Left ventricle myocardium inferior (tissue), 1 donor: ENCODE measurements at regions not wholly inside any gene's neighbourhood (a gene's known extent, or its start where the extent isn't known, plus 50 kb on each side); places are given as distances from the start of the nearest gene placed in this dataset.

ENCODE experiments used
- DNase-seq: peaks from one replicate; pipeline ENCODE4 v3.0.0-alpha.2; 2020
- H3K27ac ChIP-seq: fragments of 200-600 bp; replicated peaks from 2 replicates; pipeline ENCODE4 v1.8.0; 2021
- H3K27me3 ChIP-seq: fragments of 200-600 bp; 2 replicates; pipeline ENCODE4 v1.8.0; 2021; ENCODE audit warnings: low read depth
- H3K36me3 ChIP-seq: fragments of 200-600 bp; 2 replicates; pipeline ENCODE4 v1.8.0; 2021
- H3K4me1 ChIP-seq: fragments of 200-600 bp; 2 replicates; pipeline ENCODE4 v1.8.0; 2021
- H3K4me3 ChIP-seq: fragments of 200-600 bp; 2 replicates; pipeline ENCODE4 v1.8.0; 2021; ENCODE audit warnings: mild to moderate bottlenecking, moderate library complexity
- H3K9me3 ChIP-seq: fragments of 200-600 bp; replicated peaks from 2 replicates; pipeline ENCODE4 v1.8.0; 2021
- CTCF ChIP-seq: fragments of 200-600 bp; IDR thresholded peaks from 2 replicates; pipeline ENCODE4 v1.8.0; 2021; ENCODE audit warnings: antibody characterized with exemption, mild to moderate bottlenecking, borderline replicate concordance
- intact Hi-C: fragments of 100-400 bp; cut with micrococcal nuclease; formaldehyde crosslinking; loops from one replicate; pipeline ENCODE4 v1.11.0; 2022
- donor health status: DM: no; HTN: yes; CAD: no; lungs with severe emphysema.

GRCh38 chr10:130435961-130436360 lies 299.8 kb downstream of the GLRX3 start:
- H3K27ac ChIP-seq: no peak overlapping the region
- H3K4me1 ChIP-seq: no peaks in the 10 kb centered on the region
- no peaks in the 10 kb centered on the region for H3K9me3 ChIP-seq
- H3K27me3 ChIP-seq: peaks cover 42% of the 10 kb centered on the region
- intact Hi-C loops: no loop called here
- DNase-seq: no peak
- TF ChIP-seq CTCF: no peak
- no peak overlapping the region for H3K4me3 ChIP-seq
- H3K36me3 ChIP-seq: no peaks in the 10 kb centered on the region

- Histone ChIP-seq H3K27ac (no peak overlapping the region), H3K4me3 (no peak overlapping the region), H3K36me3 (no peaks in the 10 kb centered on the region), H3K27me3 (peaks cover 56% of the 10 kb centered on the region), H3K4me1 (no peaks in the 10 kb centered on the region), H3K9me3 (no peaks in the 10 kb centered on the region)
- intact Hi-C loops: no loop called here
- no peak for DNase-seq
- no peak for TF ChIP-seq CTCF
These were observed 302.7 kb downstream of the GLRX3 start for GRCh38 chr10:130438861-130439260.

- no peak overlapping the region for H3K27ac ChIP-seq
- H3K36me3 ChIP-seq: no peaks in the 10 kb centered on the region
- no peaks in the 10 kb centered on the region for H3K4me1 ChIP-seq
- no peak for DNase-seq
- no peaks in the 10 kb centered on the region for H3K9me3 ChIP-seq
- peaks cover 64% of the 10 kb centered on the region for H3K27me3 ChIP-seq
- TF ChIP-seq CTCF: no peak
- intact Hi-C loops: no loop called here
- H3K4me3 ChIP-seq: no peak overlapping the region
These were observed 303.6 kb downstream of the GLRX3 start for GRCh38 chr10:130439766-130440165.

DNA sequence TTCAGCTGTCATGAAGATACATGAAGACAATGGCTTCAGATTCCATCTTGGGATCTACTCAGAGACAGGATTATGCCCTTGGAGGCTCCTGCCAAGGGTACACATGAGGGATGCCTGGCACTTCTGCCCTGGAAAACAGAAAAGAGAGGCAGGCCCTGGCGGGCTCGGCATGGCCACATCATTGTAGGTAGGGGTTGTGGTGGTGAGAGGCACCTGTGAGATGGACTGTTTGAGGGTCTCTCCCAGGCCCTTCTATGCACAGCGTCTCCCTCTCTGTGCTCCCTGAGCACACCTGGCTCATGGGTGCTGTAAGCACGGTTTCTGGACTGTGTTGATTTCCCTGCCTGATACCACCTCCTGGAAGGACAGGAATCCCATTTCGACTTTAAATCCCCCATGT lies 304.3 kb downstream of the GLRX3 start:
- intact Hi-C loops: no loop called here
- no peaks in the 10 kb centered on the region for H3K4me1 ChIP-seq
- no peak for TF ChIP-seq CTCF
- H3K27ac ChIP-seq: no peak overlapping the region
- no peaks in the 10 kb centered on the region for H3K9me3 ChIP-seq
- H3K36me3 ChIP-seq: no peaks in the 10 kb centered on the region
- DNase-seq: no peak
- H3K27me3 ChIP-seq: peaks cover 70% of the 10 kb centered on the region
- no peak overlapping the region for H3K4me3 ChIP-seq

DNA sequence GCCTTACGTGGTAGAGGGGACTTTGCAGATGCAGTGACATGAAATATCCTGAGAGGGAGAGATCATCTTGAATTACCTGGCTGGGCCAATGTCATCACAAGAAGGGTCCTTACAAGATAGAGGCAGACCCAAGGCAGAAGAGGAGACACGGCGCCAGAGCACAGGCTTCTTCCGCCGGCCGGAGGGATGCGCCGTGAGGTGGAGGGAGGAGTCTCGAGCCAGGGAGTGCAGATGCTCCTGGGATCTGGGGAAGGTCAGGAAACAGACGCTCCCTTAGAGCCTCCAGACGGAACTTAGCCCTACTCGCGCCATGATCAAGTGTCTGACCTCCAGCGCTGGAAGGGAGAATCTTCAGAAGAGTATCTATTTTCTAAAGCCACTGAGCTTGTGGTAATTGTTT lies 304.8 kb downstream of the GLRX3 start:
- Histone ChIP-seq H3K27me3 (peaks cover 74% of the 10 kb centered on the region), H3K4me3 (no peak overlapping the region), H3K9me3 (no peaks in the 10 kb centered on the region), H3K36me3 (no peaks in the 10 kb centered on the region), H3K27ac (no peak overlapping the region), H3K4me1 (no peaks in the 10 kb centered on the region)
- intact Hi-C loops: no loop called here
- no peak for TF ChIP-seq CTCF
- no peak for DNase-seq

DNA sequence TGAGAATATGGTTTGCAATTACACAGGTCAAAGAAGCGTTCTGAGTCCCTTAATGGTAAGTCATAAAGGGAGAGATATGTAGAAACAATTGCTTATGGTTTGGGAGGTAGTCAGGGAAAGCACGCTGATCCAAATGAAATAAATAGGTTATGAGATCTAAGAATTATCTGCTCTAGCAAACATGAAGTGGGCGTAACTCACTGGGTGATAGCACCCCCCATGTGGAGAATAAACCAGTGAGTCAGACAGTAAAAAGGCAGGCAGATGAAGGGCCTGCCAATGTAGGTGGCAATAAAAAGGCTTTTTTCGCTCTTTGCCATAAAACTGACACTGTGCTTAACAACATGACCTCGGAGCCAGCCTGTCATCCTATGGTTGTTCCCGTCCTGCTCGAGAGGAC lies 306.9 kb downstream of the GLRX3 start:
- DNase-seq: no peak
- Histone ChIP-seq H3K27me3 (peaks cover 84% of the 10 kb centered on the region), H3K4me1 (no peaks in the 10 kb centered on the region), H3K4me3 (no peak overlapping the region), H3K9me3 (no peaks in the 10 kb centered on the region), H3K36me3 (no peaks in the 10 kb centered on the region), H3K27ac (no peak overlapping the region)
- intact Hi-C loops: no loop called here
- no peak for TF ChIP-seq CTCF
